OCI-LY7 (cell line): ENCODE measurements at regions not wholly inside any gene's neighbourhood (a gene's known extent, or its start where the extent isn't known, plus 50 kb on each side); places are given as distances from the start of the nearest gene placed in this dataset.

Source experiments
- CTCF ChIP-seq: fragments of 200-600 bp; sonication (generic); conservative IDR thresholded peaks from 2 replicates; pipeline ENCODE4 v1.5.1; 2014; ENCODE audit warnings: mild to moderate bottlenecking, antibody characterized with exemption, low read length, moderate library complexity, mixed read lengths
- EZH2phosphoT487 ChIP-seq: fragments of 200-600 bp; sonication (generic); IDR thresholded peaks from 2 replicates; pipeline ENCODE4 v1.6.1; 2018; ENCODE audit warnings: low read depth, borderline replicate concordance, mild to moderate bottlenecking, mixed run types, antibody characterized with exemption, low read length, moderate library complexity, mixed read lengths

DNA sequence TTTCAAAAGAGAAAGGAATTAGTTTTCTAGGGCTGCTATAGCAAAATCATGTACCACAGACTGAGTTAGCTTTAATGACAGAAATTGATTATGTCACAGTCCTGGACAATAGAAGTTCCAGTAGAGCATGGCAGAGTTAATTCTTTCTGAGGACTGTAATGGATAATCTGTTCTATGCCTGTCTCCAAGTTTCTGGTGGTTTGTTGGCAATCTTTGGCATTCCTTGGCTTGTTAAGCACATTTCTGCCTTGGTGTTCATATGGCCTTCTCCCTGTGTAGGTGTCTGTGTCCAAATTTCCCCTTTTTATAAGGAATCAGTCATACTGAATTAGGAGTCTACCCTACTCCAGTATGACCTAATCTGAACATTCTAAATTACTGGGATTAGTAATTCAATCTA, 336.1 kb upstream of the PABPC4L start:
- TF ChIP-seq CTCF = no peak
- no peak for TF ChIP-seq EZH2phosphoT487
